Prostate gland (tissue), 2 donors: ENCODE measurements at regions not wholly inside any gene's neighbourhood (a gene's known extent, or its start where the extent isn't known, plus 50 kb on each side); places are given as distances from the start of the nearest gene placed in this dataset.

ENCODE experiments used
- POLR2A ChIP-seq: fragments of 450-650 bp; IDR thresholded peaks from one replicate; pipeline ENCODE4 v1.6.1; 2016; ENCODE audit warnings: antibody characterized with exemption, mild to moderate bottlenecking
- POLR2AphosphoS5 ChIP-seq: sonication (generic); formaldehyde crosslinking; IDR thresholded peaks from one replicate; pipeline ENCODE4 v1.6.1; 2017; ENCODE audit warnings: antibody characterized with exemption
- TF ChIP-seq, protein P1 (sequence below), 4 experiments: fragments of 200-600 bp in 2 of 4; fragments of 450-650 bp in 2 of 4; sonication (generic) in 2 of 4; IDR thresholded peaks; 1 replicate in 3 of 4; 2 replicates in 1 of 4; pipeline ENCODE4 v1.5.1; 2016 to 2019; ENCODE audit warnings: antibody characterized with exemption in 4 of 4, mild to moderate bottlenecking in 2 of 4, moderate library complexity in 2 of 4

DNA sequence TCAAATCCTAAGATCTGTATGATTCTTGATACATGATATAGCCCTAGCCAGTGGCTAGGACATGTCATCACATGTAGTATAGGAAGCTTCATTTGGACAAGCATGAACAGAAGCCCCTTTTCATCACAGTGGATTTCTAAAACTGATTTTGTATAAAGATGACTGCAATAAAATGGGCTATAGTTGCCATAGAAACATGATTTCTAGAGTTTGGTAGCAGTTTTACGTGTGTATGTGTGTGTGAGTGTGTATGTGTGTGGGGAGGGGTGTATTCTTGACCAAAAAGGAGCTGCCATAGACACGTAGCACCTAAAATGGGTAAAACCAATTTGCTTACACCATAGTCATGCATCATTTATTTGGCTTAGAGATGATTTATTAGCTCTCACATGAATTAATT lies 200.5 kb upstream of the CNR1 start:
- TF ChIP-seq, protein P1, sequence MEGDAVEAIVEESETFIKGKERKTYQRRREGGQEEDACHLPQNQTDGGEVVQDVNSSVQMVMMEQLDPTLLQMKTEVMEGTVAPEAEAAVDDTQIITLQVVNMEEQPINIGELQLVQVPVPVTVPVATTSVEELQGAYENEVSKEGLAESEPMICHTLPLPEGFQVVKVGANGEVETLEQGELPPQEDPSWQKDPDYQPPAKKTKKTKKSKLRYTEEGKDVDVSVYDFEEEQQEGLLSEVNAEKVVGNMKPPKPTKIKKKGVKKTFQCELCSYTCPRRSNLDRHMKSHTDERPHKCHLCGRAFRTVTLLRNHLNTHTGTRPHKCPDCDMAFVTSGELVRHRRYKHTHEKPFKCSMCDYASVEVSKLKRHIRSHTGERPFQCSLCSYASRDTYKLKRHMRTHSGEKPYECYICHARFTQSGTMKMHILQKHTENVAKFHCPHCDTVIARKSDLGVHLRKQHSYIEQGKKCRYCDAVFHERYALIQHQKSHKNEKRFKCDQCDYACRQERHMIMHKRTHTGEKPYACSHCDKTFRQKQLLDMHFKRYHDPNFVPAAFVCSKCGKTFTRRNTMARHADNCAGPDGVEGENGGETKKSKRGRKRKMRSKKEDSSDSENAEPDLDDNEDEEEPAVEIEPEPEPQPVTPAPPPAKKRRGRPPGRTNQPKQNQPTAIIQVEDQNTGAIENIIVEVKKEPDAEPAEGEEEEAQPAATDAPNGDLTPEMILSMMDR (IDR thresholded peaks at IDR 0.05): no peak
- no peak for TF ChIP-seq POLR2AphosphoS5
- no peak for TF ChIP-seq POLR2A
